Erythroblast (primary cell): ENCODE measurements at regions not wholly inside any gene's neighbourhood (a gene's known extent, or its start where the extent isn't known, plus 50 kb on each side); places are given as distances from the start of the nearest gene placed in this dataset.

ENCODE experiments used
- GATA1 ChIP-seq: IDR thresholded peaks from 2 replicates; pipeline ENCODE4 v1.6.1; 2011; ENCODE audit warnings: low read depth, mild to moderate bottlenecking, control low read depth, low read length, moderate library complexity
- POLR2A ChIP-seq: IDR thresholded peaks from 2 replicates; pipeline ENCODE4 v1.6.1; 2011; ENCODE audit warnings: mild to moderate bottlenecking, low read length

- TF ChIP-seq POLR2A (no peak), GATA1 (no peak)
Measured at GRCh38 chr1:195960580-195960979, 647.7 kb downstream of the KCNT2 start.
